GM18526 (cell line): ENCODE measurements at regions not wholly inside any gene's neighbourhood (a gene's known extent, or its start where the extent isn't known, plus 50 kb on each side); places are given as distances from the start of the nearest gene placed in this dataset.

Experiments used
- POLR2A ChIP-seq: IDR thresholded peaks from 3 replicates; pipeline ENCODE4 v1.6.1; 2011; ENCODE audit not compliant: insufficient read length; ENCODE audit errors: extremely low read depth

- TF ChIP-seq POLR2A: no peak
Observed at GRCh38 chr3:177800561-177800960, 603.3 kb upstream of the TBL1XR1 start.

GRCh38 chr3:177802151-177802900 lies 605.0 kb upstream of the TBL1XR1 start:
- no peak for TF ChIP-seq POLR2A

GRCh38 chr3:177803500-177803899 lies 606.2 kb upstream of the TBL1XR1 start:
- no peak for TF ChIP-seq POLR2A

- no peak for TF ChIP-seq POLR2A
Observed at GRCh38 chr3:177804032-177804431, 606.8 kb upstream of the TBL1XR1 start.

GRCh38 chr3:177804646-177805045 lies 607.4 kb upstream of the TBL1XR1 start:
- TF ChIP-seq POLR2A: no peak

GRCh38 chr3:177807150-177807875 lies 610.0 kb upstream of the TBL1XR1 start:
- no peak for TF ChIP-seq POLR2A

GRCh38 chr3:177810162-177810623 lies 612.9 kb upstream of the TBL1XR1 start:
- TF ChIP-seq POLR2A: no peak

GRCh38 chr3:177811112-177811511 lies 613.8 kb upstream of the TBL1XR1 start:
- no peak for TF ChIP-seq POLR2A

GRCh38 chr3:177811835-177812234 lies 614.6 kb upstream of the TBL1XR1 start:
- TF ChIP-seq POLR2A: no peak

- TF ChIP-seq POLR2A: no peak
Observed at GRCh38 chr3:177812492-177812891, 615.2 kb upstream of the TBL1XR1 start.

GRCh38 chr3:177813322-177813721 lies 616.0 kb upstream of the TBL1XR1 start:
- no peak for TF ChIP-seq POLR2A

GRCh38 chr3:177816667-177817208 lies 619.5 kb upstream of the TBL1XR1 start:
- TF ChIP-seq POLR2A: no peak

- TF ChIP-seq POLR2A: no peak
Observed at GRCh38 chr3:177817751-177818150, 620.5 kb upstream of the TBL1XR1 start.

- TF ChIP-seq POLR2A: no peak
Observed at GRCh38 chr3:177818712-177819240, 621.5 kb upstream of the TBL1XR1 start.

- no peak for TF ChIP-seq POLR2A
Observed at GRCh38 chr3:177820683-177821316, 623.5 kb upstream of the TBL1XR1 start.
